Omental fat pad (tissue), 3 donors: ENCODE measurements at regions not wholly inside any gene's neighbourhood (a gene's known extent, or its start where the extent isn't known, plus 50 kb on each side); places are given as distances from the start of the nearest gene placed in this dataset.

Experiments
- ATAC-seq: fragments of 150-250 bp; one replicate; pipeline ENCODE4 v1.9.1; 2016; ENCODE audit warnings: mild to moderate bottlenecking, moderate library complexity; ENCODE audit not compliant: low FRiP score
- DNase-seq: peaks from one replicate; pipeline ENCODE4 v3.0.0-alpha.2; 2019; ENCODE audit warnings: low spot score
- TF ChIP-seq, protein P1 (sequence below), 3 donors: fragments of 450-650 bp; IDR thresholded peaks; one replicate each; pipeline ENCODE4 v1.5.1; 2016 to 2017; ENCODE audit warnings: antibody characterized with exemption in 3 of 3, mild to moderate bottlenecking in 3 of 3, moderate library complexity in 2 of 3

- DNase-seq (no peak), ATAC-seq (no peak)
- TF ChIP-seq, protein P1, sequence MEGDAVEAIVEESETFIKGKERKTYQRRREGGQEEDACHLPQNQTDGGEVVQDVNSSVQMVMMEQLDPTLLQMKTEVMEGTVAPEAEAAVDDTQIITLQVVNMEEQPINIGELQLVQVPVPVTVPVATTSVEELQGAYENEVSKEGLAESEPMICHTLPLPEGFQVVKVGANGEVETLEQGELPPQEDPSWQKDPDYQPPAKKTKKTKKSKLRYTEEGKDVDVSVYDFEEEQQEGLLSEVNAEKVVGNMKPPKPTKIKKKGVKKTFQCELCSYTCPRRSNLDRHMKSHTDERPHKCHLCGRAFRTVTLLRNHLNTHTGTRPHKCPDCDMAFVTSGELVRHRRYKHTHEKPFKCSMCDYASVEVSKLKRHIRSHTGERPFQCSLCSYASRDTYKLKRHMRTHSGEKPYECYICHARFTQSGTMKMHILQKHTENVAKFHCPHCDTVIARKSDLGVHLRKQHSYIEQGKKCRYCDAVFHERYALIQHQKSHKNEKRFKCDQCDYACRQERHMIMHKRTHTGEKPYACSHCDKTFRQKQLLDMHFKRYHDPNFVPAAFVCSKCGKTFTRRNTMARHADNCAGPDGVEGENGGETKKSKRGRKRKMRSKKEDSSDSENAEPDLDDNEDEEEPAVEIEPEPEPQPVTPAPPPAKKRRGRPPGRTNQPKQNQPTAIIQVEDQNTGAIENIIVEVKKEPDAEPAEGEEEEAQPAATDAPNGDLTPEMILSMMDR (IDR thresholded peaks at IDR 0.05), result no peak
Measured at GRCh38 chr14:85317491-85318021, 212.4 kb upstream of the FLRT2 start.

DNA sequence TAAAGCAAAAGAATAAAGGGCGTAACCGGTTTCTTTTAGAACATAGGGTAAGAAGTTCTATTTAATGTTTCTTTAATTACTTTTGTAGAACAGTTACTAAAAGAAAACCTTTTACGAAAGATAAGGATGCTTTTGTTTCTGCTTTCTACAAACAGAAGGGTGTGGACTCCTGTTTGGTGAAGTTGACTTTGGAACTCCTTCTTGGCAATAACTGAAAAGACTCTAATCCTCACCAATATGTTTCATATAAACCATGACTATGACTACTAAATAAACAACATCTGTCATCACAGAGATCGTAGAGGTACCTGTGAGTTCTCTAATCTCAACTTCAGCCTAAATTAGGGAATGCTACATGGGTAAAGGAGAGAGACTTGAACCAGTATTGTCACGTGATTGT lies 210.8 kb upstream of the FLRT2 start:
- TF ChIP-seq, protein P1 (IDR thresholded peaks at IDR 0.05), result no peak
- ATAC-seq, result no peak
- no peak for DNase-seq

GRCh38 chr14:85319998-85320630 lies 209.8 kb upstream of the FLRT2 start:
- ATAC-seq (no peak), DNase-seq (no peak)
- TF ChIP-seq, protein P1 (IDR thresholded peaks at IDR 0.05), result no peak

DNA sequence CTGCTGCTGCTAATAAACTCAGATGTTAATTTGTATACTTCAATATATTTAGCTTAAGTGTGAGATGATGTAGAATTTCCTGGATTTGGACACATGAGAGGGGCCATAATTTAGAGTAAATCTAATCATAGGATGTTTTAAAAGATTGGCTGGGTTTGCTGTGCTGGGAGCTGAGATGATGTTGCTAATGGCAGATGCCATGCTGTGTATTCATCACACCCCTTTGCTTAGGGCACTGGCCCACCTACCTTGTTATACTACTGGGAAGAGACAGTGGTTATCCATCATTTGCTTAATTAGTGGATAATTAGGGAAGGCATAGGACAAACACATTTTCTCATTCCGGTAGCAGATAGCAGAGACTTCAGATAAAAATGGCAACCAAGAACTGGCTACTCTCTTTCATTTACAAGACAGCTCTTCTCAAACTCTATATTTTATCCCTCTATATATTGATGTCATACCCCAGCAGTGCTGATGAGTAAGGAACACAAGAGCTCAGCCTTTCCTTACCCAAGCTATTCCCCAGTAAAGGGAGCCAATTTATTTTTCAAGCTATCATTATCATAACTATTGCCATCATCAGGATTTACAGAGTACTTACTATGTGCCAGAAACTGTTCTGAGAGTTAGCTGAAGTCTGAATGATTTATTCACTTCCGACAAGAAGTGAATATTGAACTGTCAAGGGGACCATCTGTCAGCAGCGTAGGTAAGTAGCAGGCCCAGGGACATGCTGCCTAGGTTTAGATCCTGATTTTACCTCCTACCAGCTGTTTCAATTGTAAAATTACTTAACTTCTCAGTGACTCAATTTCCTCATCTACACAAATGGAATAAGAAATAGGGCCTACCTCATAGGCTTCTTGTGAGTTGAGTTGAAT lies 204.6 kb upstream of the FLRT2 start:
- DNase-seq (no peak), ATAC-seq (no peak)
- TF ChIP-seq, protein P1 (IDR thresholded peaks at IDR 0.05), result no peak

GRCh38 chr14:85332401-85332800 lies 197.5 kb upstream of the FLRT2 start:
- TF ChIP-seq, protein P1 (IDR thresholded peaks at IDR 0.05), result no peak
- ATAC-seq (no peak), DNase-seq (no peak)

GRCh38 chr14:85333313-85333712 lies 196.6 kb upstream of the FLRT2 start:
- DNase-seq, result no peak
- TF ChIP-seq, protein P1 (IDR thresholded peaks at IDR 0.05), result no peak
- no peak for ATAC-seq
